IMR-90 (cell line): ENCODE measurements at regions not wholly inside any gene's neighbourhood (a gene's known extent, or its start where the extent isn't known, plus 50 kb on each side); places are given as distances from the start of the nearest gene placed in this dataset.

Experiments
- ATAC-seq: fragments of 200-7000 bp; cut with Tn5 transposase; 2 replicates; pipeline ENCODE4 v1.9.1; 2020; ENCODE audit warnings: low read depth, mild to moderate bottlenecking, moderate library complexity
- BruUV-seq: library from RNA; stranded (reverse); fragments of 400-500 nt; replicated peaks from 2 replicates; lab custom pipeline; 2021; lab: Mats Ljungman, UMichigan
- CTCF ChIA-PET: fragments of 300-600 bp; formaldehyde crosslinking; extraction: SDS; loops from one replicate; lab custom pipeline; 2021; ENCODE audit warnings: antibody characterized with exemption; lab: Yijun Ruan, JAX
- POLR2A ChIA-PET: fragments of 300-600 bp; sonication (Branson Sonifier 250); formaldehyde crosslinking; loops from one replicate; lab custom pipeline; 2022; ENCODE audit warnings: antibody characterized with exemption; ENCODE audit not compliant: unreplicated experiment; lab: Charles Lee
- DNase-seq: peaks from one replicate; pipeline ENCODE4 v3.0.0; 2013
- H2AFZ ChIP-seq: replicated peaks from 2 replicates; pipeline ENCODE3; 2013; ENCODE audit warnings: low read length, mild to moderate bottlenecking; ENCODE audit not compliant: poor library complexity
- H2AK5ac ChIP-seq: 2 replicates; pipeline ENCODE4 v1.6.1; 2013; ENCODE audit warnings: low read depth, low read length, inconsistent platforms
- H2AK9ac ChIP-seq: replicated peaks from 2 replicates; pipeline ENCODE3; 2013; ENCODE audit warnings: mild to moderate bottlenecking, low read depth, low read length, moderate library complexity; ENCODE audit not compliant: poor library complexity
- H2BK120ac ChIP-seq: 2 replicates; pipeline ENCODE4 v1.6.1; 2013; ENCODE audit warnings: low read depth, low read length, inconsistent platforms
- H2BK15ac ChIP-seq: 3 replicates; pipeline ENCODE4 v1.6.1; 2013; ENCODE audit warnings: low read depth, low read length, inconsistent platforms
- H2BK20ac ChIP-seq: 2 replicates; pipeline ENCODE4 v1.6.1; 2013; ENCODE audit warnings: low read depth, mild to moderate bottlenecking, inconsistent platforms, low read length, moderate library complexity
- H2BK5ac ChIP-seq: 2 replicates; pipeline ENCODE4 v1.6.1; 2013; ENCODE audit warnings: mild to moderate bottlenecking, low read depth, low read length, inconsistent platforms; ENCODE audit not compliant: poor library complexity, severe bottlenecking
- H3K14ac ChIP-seq: replicated peaks from 2 replicates; pipeline ENCODE4 v1.6.1; 2013; ENCODE audit warnings: low read depth, low read length, inconsistent platforms
- H3K18ac ChIP-seq: 2 replicates; pipeline ENCODE4 v1.6.1; 2013; ENCODE audit warnings: low read depth, low read length, control low read depth
- H3K23ac ChIP-seq: 2 replicates; pipeline ENCODE4 v1.6.1; 2013; ENCODE audit warnings: low read depth, low read length, inconsistent platforms
- H3K27ac ChIP-seq: 2 replicates; pipeline ENCODE4 v1.5.1; 2013; ENCODE audit warnings: mild to moderate bottlenecking, control low read depth, low read length; ENCODE audit not compliant: insufficient read depth
- H3K27me3 ChIP-seq: 2 replicates; pipeline ENCODE4 v1.6.1; 2013; ENCODE audit warnings: low read length; ENCODE audit not compliant: control insufficient read depth, insufficient read depth
- H3K36me3 ChIP-seq: 2 replicates; pipeline ENCODE4 v1.6.1; 2013; ENCODE audit warnings: low read length, mixed read lengths; ENCODE audit not compliant: control insufficient read depth, insufficient read depth
- H3K4ac ChIP-seq: 2 replicates; pipeline ENCODE4 v1.6.1; 2013; ENCODE audit warnings: low read depth, low read length, inconsistent platforms
- H3K4me1 ChIP-seq: 2 replicates; pipeline ENCODE4 v1.6.1; 2013; ENCODE audit warnings: low read length, mixed read lengths; ENCODE audit not compliant: control insufficient read depth, insufficient read depth
- H3K4me2 ChIP-seq: 2 replicates; pipeline ENCODE4 v1.6.1; 2013; ENCODE audit warnings: low read depth, mild to moderate bottlenecking, control low read depth, low read length, moderate library complexity
- H3K4me3 ChIP-seq: 2 replicates; pipeline ENCODE4 v1.5.1; 2013; ENCODE audit warnings: low read depth, mild to moderate bottlenecking, control low read depth, low read length, moderate library complexity; ENCODE audit not compliant: insufficient read depth
- H3K56ac ChIP-seq: 2 replicates; pipeline ENCODE4 v1.6.1; 2013; ENCODE audit warnings: low read length, inconsistent platforms; ENCODE audit not compliant: insufficient read depth; ENCODE audit errors: extremely low read depth
- H3K79me1 ChIP-seq, 2 experiments: 2 replicates each; pipeline ENCODE4 v1.6.1; 2013; ENCODE audit warnings: low read length in 2 of 2, inconsistent platforms in 1 of 2, low read depth in 1 of 2
- H3K9ac ChIP-seq: 2 replicates; pipeline ENCODE4 v1.6.1; 2013; ENCODE audit warnings: low read depth, low read length, control low read depth
- H3K9me1 ChIP-seq: 2 replicates; pipeline ENCODE4 v1.6.1; 2013; ENCODE audit warnings: low read length, inconsistent platforms; ENCODE audit not compliant: insufficient read depth
- H3K9me3 ChIP-seq: 2 replicates; pipeline ENCODE4 v1.6.1; 2013; ENCODE audit warnings: low read length; ENCODE audit not compliant: control insufficient read depth, insufficient read depth
- H4K20me1 ChIP-seq: 2 replicates; pipeline ENCODE4 v1.6.1; 2013; ENCODE audit warnings: low read length, inconsistent platforms; ENCODE audit not compliant: insufficient read depth
- H4K5ac ChIP-seq: 2 replicates; pipeline ENCODE4 v1.6.1; 2013; ENCODE audit warnings: mild to moderate bottlenecking, low read depth, low read length, control low read depth
- H4K8ac ChIP-seq, 2 experiments: 2 replicates each; pipeline ENCODE4 v1.6.1; 2013; ENCODE audit warnings: low read depth in 2 of 2, low read length in 2 of 2, control low read depth in 1 of 2, inconsistent platforms in 1 of 2
- H4K91ac ChIP-seq: 2 replicates; pipeline ENCODE4 v1.6.1; 2013; ENCODE audit warnings: low read depth, low read length, inconsistent platforms; ENCODE audit not compliant: insufficient read depth
- BHLHE40 ChIP-seq: fragments of 150-350 bp; IDR thresholded peaks from 2 replicates; pipeline ENCODE4 v1.6.1; 2016; ENCODE audit warnings: mild to moderate bottlenecking, low read depth, low read length
- CEBPB ChIP-seq: IDR thresholded peaks from 2 replicates; pipeline ENCODE4 v1.6.1; 2012; ENCODE audit warnings: low read depth, low read length, improper control_type of control experiment
- CHD1 ChIP-seq: IDR thresholded peaks from 2 replicates; pipeline ENCODE4 v1.6.1; 2012; ENCODE audit warnings: low read depth, low read length, improper control_type of control experiment
- ELK1 ChIP-seq: fragments of 150-350 bp; IDR thresholded peaks from 2 replicates; pipeline ENCODE4 v1.6.1; 2016; ENCODE audit warnings: low read depth, mild to moderate bottlenecking, low read length, moderate library complexity, borderline replicate concordance
- FOS ChIP-seq: fragments of 150-350 bp; IDR thresholded peaks from 2 replicates; pipeline ENCODE4 v1.6.1; 2016; ENCODE audit warnings: low read depth, low read length
- MAFK ChIP-seq: IDR thresholded peaks from 2 replicates; pipeline ENCODE4 v1.6.1; 2012; ENCODE audit warnings: low read depth, low read length, improper control_type of control experiment
- MAZ ChIP-seq: IDR thresholded peaks from 2 replicates; pipeline ENCODE4 v1.6.1; 2012; ENCODE audit warnings: low read depth, mild to moderate bottlenecking, low read length, improper control_type of control experiment, moderate library complexity, borderline replicate concordance
- MXI1 ChIP-seq: IDR thresholded peaks from 2 replicates; pipeline ENCODE4 v1.6.1; 2012; ENCODE audit warnings: low read depth, mild to moderate bottlenecking, low read length, moderate library complexity, borderline replicate concordance
- NFE2L2 ChIP-seq: fragments of 150-350 bp; IDR thresholded peaks from 2 replicates; pipeline ENCODE4 v1.6.1; 2016; ENCODE audit warnings: low read depth, mild to moderate bottlenecking, low read length
- POLR2A ChIP-seq: IDR thresholded peaks from 2 replicates; pipeline ENCODE4 v1.6.1; 2012; ENCODE audit warnings: mild to moderate bottlenecking, low read depth, low read length
- RAD21 ChIP-seq: IDR thresholded peaks from 2 replicates; pipeline ENCODE4 v1.6.1; 2012; ENCODE audit warnings: low read length, improper control_type of control experiment
- RFX5 ChIP-seq: IDR thresholded peaks from 2 replicates; pipeline ENCODE4 v1.8.0; 2012; ENCODE audit warnings: low read depth, mild to moderate bottlenecking, low read length, moderate library complexity
- SMC3 ChIP-seq: fragments of 150-350 bp; IDR thresholded peaks from 2 replicates; pipeline ENCODE4 v1.6.1; 2016; ENCODE audit warnings: low read depth, mild to moderate bottlenecking, antibody characterized with exemption, low read length, moderate library complexity
- USF2 ChIP-seq: fragments of 150-350 bp; IDR thresholded peaks from 2 replicates; pipeline ENCODE4 v1.6.1; 2017; ENCODE audit warnings: mild to moderate bottlenecking, antibody characterized with exemption, low read length, low read depth
- WGBS, 2 experiments: methylation state at CpG; one replicate each; pipeline versions ENCODE4 v1.1.5 to v1.1.7; 2013; ENCODE audit warnings: missing lambda C conversion rate in 2 of 2; ENCODE audit not compliant: insufficient read length in 1 of 2; ENCODE audit errors: extremely low coverage in 2 of 2; 5-methylcytosine and 5-hydroxymethylcytosine counted together
- dilution Hi-C: fragments of 300-500 bp; cut with HindIII; formaldehyde crosslinking; loops from one replicate; pipeline ENCODE4 v1.14.3; 2018; ENCODE audit warnings: low sequenced_read_pairs; ENCODE audit not compliant: unreplicated experiment
- in situ Hi-C: fragments of 300-500 bp; cut with MboI; formaldehyde crosslinking; loops from 3 replicates; pipeline ENCODE4 v1.14.3; 2019; ENCODE audit warnings: low sequenced_read_pairs, inconsistent platforms, mixed read lengths
- intact Hi-C: fragments of 100-400 bp; cut with micrococcal nuclease; formaldehyde crosslinking; loops from 2 replicates; pipeline ENCODE4 v1.10.0; 2022
- TF ChIP-seq, protein P1 (sequence below): conservative IDR thresholded peaks from 2 replicates; pipeline ENCODE4 v1.5.1; 2012; ENCODE audit warnings: mild to moderate bottlenecking, low read depth, low read length, improper control_type of control experiment

DNA sequence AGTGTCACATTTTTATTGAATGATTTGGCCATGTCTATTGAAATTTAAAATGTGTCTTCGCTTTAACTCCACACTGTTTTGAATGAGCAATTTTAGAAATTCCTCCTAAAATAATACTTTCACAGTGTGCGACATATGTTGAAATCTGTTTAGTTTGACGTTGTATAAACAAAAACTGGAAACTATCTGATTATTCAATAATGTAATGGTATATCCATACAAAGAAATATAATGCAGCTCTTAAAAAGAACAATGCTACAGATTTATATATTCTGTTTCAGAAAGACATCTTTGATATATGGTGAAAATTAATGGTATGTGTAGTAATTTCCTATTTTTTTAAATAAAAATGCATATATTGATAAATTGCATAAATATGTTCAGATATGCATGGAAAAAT is 268.7 kb upstream of the SORL1-AS1 start:
- Histone ChIP-seq H2AFZ (no peak overlapping the region), H3K27ac (no peak overlapping the region), H4K8ac (no peak overlapping the region), H4K91ac (no peak overlapping the region), H3K4ac (no peak overlapping the region), H4K20me1 (no peaks in the 10 kb centered on the region), H2BK120ac (no peak overlapping the region), H4K5ac (no peak overlapping the region), H3K4me1 (peaks cover 8% of the 10 kb centered on the region; the same call in 1 of the 2 replicates), H2AK5ac (no peak overlapping the region), H3K9ac (no peak overlapping the region), H3K79me1 (no peaks in the 10 kb centered on the region), H3K23ac (no peak overlapping the region), H3K4me3 (no peak overlapping the region), H3K9me1 (peaks cover 3% of the 10 kb centered on the region; the same call in 1 of the 2 replicates), H2BK5ac (no peak overlapping the region), H2BK20ac (no peak overlapping the region), H3K18ac (no peak overlapping the region), H3K9me3 (no peaks in the 10 kb centered on the region), H3K4me2 (no peak overlapping the region), H3K27me3 (no peaks in the 10 kb centered on the region), H2BK15ac (no peak overlapping the region), H2AK9ac (no peak overlapping the region), H3K14ac (no peak overlapping the region), H3K56ac (no peak overlapping the region), H3K36me3 (no peaks in the 10 kb centered on the region)
- intact Hi-C loops (no loop called here), in situ Hi-C loops (no loop called here), dilution Hi-C loops (no loop called here)
- DNase-seq (no peak), ATAC-seq (no peak)
- CTCF ChIA-PET: no interaction called here
- TF ChIP-seq RAD21: no peak
- TF ChIP-seq, protein P1, sequence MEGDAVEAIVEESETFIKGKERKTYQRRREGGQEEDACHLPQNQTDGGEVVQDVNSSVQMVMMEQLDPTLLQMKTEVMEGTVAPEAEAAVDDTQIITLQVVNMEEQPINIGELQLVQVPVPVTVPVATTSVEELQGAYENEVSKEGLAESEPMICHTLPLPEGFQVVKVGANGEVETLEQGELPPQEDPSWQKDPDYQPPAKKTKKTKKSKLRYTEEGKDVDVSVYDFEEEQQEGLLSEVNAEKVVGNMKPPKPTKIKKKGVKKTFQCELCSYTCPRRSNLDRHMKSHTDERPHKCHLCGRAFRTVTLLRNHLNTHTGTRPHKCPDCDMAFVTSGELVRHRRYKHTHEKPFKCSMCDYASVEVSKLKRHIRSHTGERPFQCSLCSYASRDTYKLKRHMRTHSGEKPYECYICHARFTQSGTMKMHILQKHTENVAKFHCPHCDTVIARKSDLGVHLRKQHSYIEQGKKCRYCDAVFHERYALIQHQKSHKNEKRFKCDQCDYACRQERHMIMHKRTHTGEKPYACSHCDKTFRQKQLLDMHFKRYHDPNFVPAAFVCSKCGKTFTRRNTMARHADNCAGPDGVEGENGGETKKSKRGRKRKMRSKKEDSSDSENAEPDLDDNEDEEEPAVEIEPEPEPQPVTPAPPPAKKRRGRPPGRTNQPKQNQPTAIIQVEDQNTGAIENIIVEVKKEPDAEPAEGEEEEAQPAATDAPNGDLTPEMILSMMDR: no peak
- no peak for TF ChIP-seq BHLHE40
- no peak for TF ChIP-seq NFE2L2
- no peak for TF ChIP-seq MAZ
- no peak for TF ChIP-seq FOS
- no peak for TF ChIP-seq ELK1
- no peak for TF ChIP-seq SMC3
- no peak for TF ChIP-seq CEBPB
- no peak for TF ChIP-seq USF2
- no peak for TF ChIP-seq MAFK
- TF ChIP-seq CHD1: no peak
- TF ChIP-seq POLR2A: no peak
- no peak for TF ChIP-seq MXI1
- no peak for TF ChIP-seq RFX5
- no TSS peak for BruUV-seq
- POLR2A ChIA-PET: no interaction called here
- no CpG with 5 or more reads among the region's 3 CpGs for WGBS, 2 experiments
